BLaER1 treated with 17β-estradiol and CSF1 and Interleukin-3, amounts not matched to agents 10 nM and 100 nM (cell line): ENCODE measurements at regions not wholly inside any gene's neighbourhood (a gene's known extent, or its start where the extent isn't known, plus 50 kb on each side); places are given as distances from the start of the nearest gene placed in this dataset.

Experiments used
- H3K27ac ChIP-seq, 11 experiments: shearing (Covaris generic); formaldehyde crosslinking; 2 replicates each; pipeline ENCODE4 v1.8.1; 2022
- H3K27me3 ChIP-seq, 11 experiments: shearing (Covaris generic); formaldehyde crosslinking; 2 replicates each; pipeline ENCODE4 v1.8.1; 2022
- H3K36me3 ChIP-seq, 11 experiments: shearing (Covaris generic); formaldehyde crosslinking; 2 replicates each; pipeline ENCODE4 v1.8.1; 2022
- H3K4me1 ChIP-seq, 10 experiments: shearing (Covaris generic); formaldehyde crosslinking; 2 replicates each; pipeline ENCODE4 v1.8.1; 2022
- H3K4me2 ChIP-seq, 11 experiments: shearing (Covaris generic); formaldehyde crosslinking; 2 replicates each; pipeline ENCODE4 v1.8.1; 2022
- H3K4me3 ChIP-seq, 10 experiments: shearing (Covaris generic); formaldehyde crosslinking; 2 replicates each; pipeline ENCODE4 v1.8.1; 2022
- H3K9ac ChIP-seq, 11 experiments: shearing (Covaris generic); formaldehyde crosslinking; 2 replicates each; pipeline ENCODE4 v1.8.1; 2022
- H3K9me3 ChIP-seq, 11 experiments: shearing (Covaris generic); formaldehyde crosslinking; replicated peaks in 1 of 11; 2 replicates each; pipeline ENCODE4 v1.8.1; 2022
- H4K20me1 ChIP-seq, 11 experiments: shearing (Covaris generic); formaldehyde crosslinking; 2 replicates each; pipeline ENCODE4 v1.8.1; 2022
- Cebpa-rat ChIP-seq, 11 experiments: shearing (Covaris generic); IDR thresholded peaks; 2 replicates each; pipeline ENCODE4 v1.8.1; 2022

- Histone ChIP-seq H3K36me3 (no peaks in the 10 kb centered on the region), H4K20me1 (no peaks in the 10 kb centered on the region), H3K4me2 (no peak overlapping the region), H3K9ac (no peak overlapping the region), H3K27ac (no peak overlapping the region), H3K9me3 (peaks cover 0 to 14% (median 8%) of the 10 kb centered on the region in 11 experiments; a peak in 14 of 22 replicates), H3K4me3 (no peak overlapping the region), H3K4me1 (no peaks in the 10 kb centered on the region), H3K27me3 (no peaks in the 10 kb centered on the region)
- no peak for TF ChIP-seq Cebpa-rat (IDR thresholded peaks at IDR 0.05)
Observed at GRCh38 chr1:64387389-64388285, 82.3 kb upstream of the CACHD1 start.

DNA sequence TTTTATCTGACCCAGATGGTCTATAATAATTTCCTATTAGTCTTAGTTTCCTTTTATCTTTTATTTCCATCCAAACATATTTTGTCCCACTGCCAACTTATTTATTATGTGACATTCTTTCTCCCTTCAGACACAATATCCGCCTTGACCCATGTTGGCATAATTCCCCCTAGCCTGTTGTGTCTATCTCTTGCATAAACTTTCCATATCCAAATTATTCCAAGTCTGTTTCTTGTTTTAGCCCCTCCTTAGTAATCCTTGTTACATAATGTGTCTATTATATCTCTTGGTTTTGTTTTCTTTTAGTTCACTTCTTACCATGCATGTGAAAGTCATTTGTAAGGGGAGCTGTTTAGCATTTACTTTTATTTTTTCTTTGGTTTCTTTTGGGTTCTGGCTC is 81.6 kb upstream of the CACHD1 start:
- no peak overlapping the region for H3K4me3 ChIP-seq
- no peak overlapping the region for H3K9ac ChIP-seq
- no peaks in the 10 kb centered on the region for H3K4me1 ChIP-seq
- H4K20me1 ChIP-seq, result no peaks in the 10 kb centered on the region
- H3K36me3 ChIP-seq, result no peaks in the 10 kb centered on the region
- no peak overlapping the region for H3K4me2 ChIP-seq
- no peaks in the 10 kb centered on the region for H3K27me3 ChIP-seq
- peaks cover 0 to 14% (median 8%) of the 10 kb centered on the region in 11 experiments; a peak in 14 of 22 replicates for H3K9me3 ChIP-seq
- H3K27ac ChIP-seq, result no peak overlapping the region
- no peak for TF ChIP-seq Cebpa-rat (IDR thresholded peaks at IDR 0.05)

- H3K27ac ChIP-seq, result no peak overlapping the region
- H3K4me2 ChIP-seq, result no peak overlapping the region
- H3K4me1 ChIP-seq, result no peaks in the 10 kb centered on the region
- no peak for TF ChIP-seq Cebpa-rat (IDR thresholded peaks at IDR 0.05)
- H4K20me1 ChIP-seq, result no peaks in the 10 kb centered on the region
- no peaks in the 10 kb centered on the region for H3K27me3 ChIP-seq
- no peaks in the 10 kb centered on the region for H3K36me3 ChIP-seq
- H3K4me3 ChIP-seq, result no peak overlapping the region
- H3K9ac ChIP-seq, result no peak overlapping the region
- no peaks in the 10 kb centered on the region for H3K9me3 ChIP-seq
Observed at GRCh38 chr1:64392109-64392508, 77.8 kb upstream of the CACHD1 start.

DNA sequence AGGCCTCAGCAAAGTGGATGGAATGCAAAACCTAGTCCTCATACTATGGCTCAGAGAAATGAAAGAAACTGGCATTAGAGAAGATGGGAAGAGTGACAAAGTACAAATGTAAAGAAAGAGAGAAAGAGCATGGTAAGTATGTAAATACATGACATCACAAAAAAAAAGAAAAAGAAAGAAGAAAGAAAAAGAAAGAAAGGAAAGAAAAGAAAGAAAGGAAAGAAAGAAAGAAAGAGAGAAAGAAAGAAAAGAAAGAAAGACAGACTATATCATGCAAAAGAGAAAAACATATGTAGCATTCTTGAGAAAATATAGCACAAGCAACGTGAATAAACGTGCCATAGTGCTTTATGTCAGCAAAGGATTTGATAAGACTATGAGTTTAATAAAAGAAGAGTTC is 76.1 kb upstream of the CACHD1 start:
- no peak overlapping the region for H3K4me2 ChIP-seq
- H3K27ac ChIP-seq, result no peak overlapping the region
- H4K20me1 ChIP-seq, result no peaks in the 10 kb centered on the region
- no peak overlapping the region for H3K4me3 ChIP-seq
- H3K36me3 ChIP-seq, result no peaks in the 10 kb centered on the region
- no peaks in the 10 kb centered on the region for H3K9me3 ChIP-seq
- no peaks in the 10 kb centered on the region for H3K4me1 ChIP-seq
- H3K9ac ChIP-seq, result no peak overlapping the region
- H3K27me3 ChIP-seq, result no peaks in the 10 kb centered on the region
- TF ChIP-seq Cebpa-rat (IDR thresholded peaks at IDR 0.05), result no peak

GRCh38 chr1:64396817-64397216 is 73.1 kb upstream of the CACHD1 start:
- no peaks in the 10 kb centered on the region for H4K20me1 ChIP-seq
- H3K27ac ChIP-seq, result no peak overlapping the region
- H3K4me1 ChIP-seq, result 0 out of 20 replicates have a peak, but pooled peaks cover 0 to 4% (median 0%) of the 10 kb centered on the region in 10 experiments
- H3K4me2 ChIP-seq, result no peak overlapping the region
- H3K36me3 ChIP-seq, result no peaks in the 10 kb centered on the region
- no peak for TF ChIP-seq Cebpa-rat (IDR thresholded peaks at IDR 0.05)
- no peaks in the 10 kb centered on the region for H3K9me3 ChIP-seq
- H3K4me3 ChIP-seq, result no peak overlapping the region
- H3K9ac ChIP-seq, result no peak overlapping the region
- no peaks in the 10 kb centered on the region for H3K27me3 ChIP-seq

DNA sequence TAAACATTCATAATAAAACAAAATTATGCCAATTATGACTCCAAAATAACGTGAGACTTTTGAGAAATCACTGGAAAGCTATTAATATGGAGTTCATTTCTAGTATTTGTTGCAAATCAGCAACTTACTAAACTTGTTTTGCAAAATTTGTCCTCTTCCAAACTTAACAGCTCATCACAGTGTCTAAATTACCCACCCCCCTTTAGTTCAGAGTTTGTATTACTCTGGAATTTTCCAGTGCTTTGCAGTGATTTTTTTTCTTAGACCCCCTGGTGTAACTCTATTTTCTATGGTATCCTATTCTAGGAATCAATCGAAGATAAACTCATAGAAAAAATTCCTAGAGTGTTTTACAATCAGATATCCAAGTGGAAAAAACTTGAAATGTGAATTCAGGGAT is 72.4 kb upstream of the CACHD1 start:
- no peak overlapping the region for H3K4me3 ChIP-seq
- no peak overlapping the region for H3K4me2 ChIP-seq
- no peak overlapping the region for H3K27ac ChIP-seq
- H3K9me3 ChIP-seq, result no peaks in the 10 kb centered on the region
- 0 out of 20 replicates have a peak, but pooled peaks cover 0 to 4% (median 0%) of the 10 kb centered on the region in 10 experiments for H3K4me1 ChIP-seq
- no peaks in the 10 kb centered on the region for H3K27me3 ChIP-seq
- no peak for TF ChIP-seq Cebpa-rat (IDR thresholded peaks at IDR 0.05)
- H4K20me1 ChIP-seq, result no peaks in the 10 kb centered on the region
- H3K36me3 ChIP-seq, result no peaks in the 10 kb centered on the region
- no peak overlapping the region for H3K9ac ChIP-seq

GRCh38 chr1:64398936-64399335 is 71.0 kb upstream of the CACHD1 start:
- no peak overlapping the region for H3K9ac ChIP-seq

DNA sequence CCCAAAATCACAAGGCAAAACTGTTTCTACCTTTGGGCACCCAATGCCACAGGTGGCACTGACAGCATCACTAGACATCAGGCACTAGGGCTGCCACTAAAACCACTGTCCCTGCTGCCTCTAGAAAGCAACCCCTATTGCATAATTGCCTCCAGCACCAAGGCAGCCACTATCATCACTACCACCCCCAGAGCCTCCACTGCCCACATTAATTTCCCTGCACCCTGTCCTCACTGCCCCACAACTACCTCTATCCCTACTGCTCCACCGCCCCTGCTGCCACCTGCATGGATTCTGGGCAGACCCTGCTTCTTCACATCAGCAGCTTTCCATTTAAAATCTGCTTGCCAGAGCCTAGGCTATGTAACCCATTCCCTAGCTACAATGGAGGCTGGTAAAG is 68.6 kb upstream of the CACHD1 start:
- H3K27me3 ChIP-seq, result no peaks in the 10 kb centered on the region
- H3K36me3 ChIP-seq, result no peaks in the 10 kb centered on the region
- 0 out of 20 replicates have a peak, but pooled peaks cover 0 to 4% (median 0%) of the 10 kb centered on the region in 10 experiments for H3K4me1 ChIP-seq
- H4K20me1 ChIP-seq, result no peaks in the 10 kb centered on the region
- H3K4me3 ChIP-seq, result no peak overlapping the region
- no peak overlapping the region for H3K27ac ChIP-seq
- H3K9me3 ChIP-seq, result no peaks in the 10 kb centered on the region
- H3K9ac ChIP-seq, result no peak overlapping the region
- no peak overlapping the region for H3K4me2 ChIP-seq
- TF ChIP-seq Cebpa-rat (IDR thresholded peaks at IDR 0.05), result no peak

More at GRCh38 chr1:64398936-64399335, 71.0 kb upstream of the CACHD1 start:
- Histone ChIP-seq H3K27me3 (no peaks in the 10 kb centered on the region), H4K20me1 (no peaks in the 10 kb centered on the region), H3K4me3 (no peak overlapping the region), H3K9me3 (no peaks in the 10 kb centered on the region), H3K4me1 (0 out of 20 replicates have a peak, but pooled peaks cover 0 to 4% (median 0%) of the 10 kb centered on the region in 10 experiments), H3K27ac (no peak overlapping the region), H3K4me2 (no peak overlapping the region), H3K36me3 (no peaks in the 10 kb centered on the region)
- TF ChIP-seq Cebpa-rat (IDR thresholded peaks at IDR 0.05), result no peak

DNA sequence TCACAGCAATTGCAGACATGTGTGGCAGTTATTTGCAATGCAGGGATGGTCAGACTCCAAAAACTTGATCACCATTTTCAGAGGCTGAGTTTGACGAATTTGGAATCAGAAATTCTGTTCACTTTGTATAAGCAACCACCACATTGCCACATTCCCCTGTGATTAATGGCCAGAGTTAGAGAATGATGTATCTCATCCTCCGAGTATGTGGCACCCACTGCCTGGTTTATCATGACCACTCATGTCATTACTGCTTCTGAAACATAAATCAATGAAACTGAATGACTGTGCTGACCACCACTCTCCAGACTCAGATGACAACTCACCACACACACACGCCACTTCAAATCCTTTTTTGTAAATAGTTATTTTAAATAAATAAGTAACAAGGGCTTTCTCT is 66.6 kb upstream of the CACHD1 start:
- no peaks in the 10 kb centered on the region for H3K36me3 ChIP-seq
- H3K9ac ChIP-seq, result no peak overlapping the region
- no peak for TF ChIP-seq Cebpa-rat (IDR thresholded peaks at IDR 0.05)
- H3K4me2 ChIP-seq, result no peak overlapping the region
- H3K4me1 ChIP-seq, result 0 out of 20 replicates have a peak, but pooled peaks cover 0 to 4% (median 0%) of the 10 kb centered on the region in 10 experiments
- H3K9me3 ChIP-seq, result no peaks in the 10 kb centered on the region
- H3K27me3 ChIP-seq, result no peaks in the 10 kb centered on the region
- no peak overlapping the region for H3K27ac ChIP-seq
- H4K20me1 ChIP-seq, result no peaks in the 10 kb centered on the region
- no peak overlapping the region for H3K4me3 ChIP-seq

DNA sequence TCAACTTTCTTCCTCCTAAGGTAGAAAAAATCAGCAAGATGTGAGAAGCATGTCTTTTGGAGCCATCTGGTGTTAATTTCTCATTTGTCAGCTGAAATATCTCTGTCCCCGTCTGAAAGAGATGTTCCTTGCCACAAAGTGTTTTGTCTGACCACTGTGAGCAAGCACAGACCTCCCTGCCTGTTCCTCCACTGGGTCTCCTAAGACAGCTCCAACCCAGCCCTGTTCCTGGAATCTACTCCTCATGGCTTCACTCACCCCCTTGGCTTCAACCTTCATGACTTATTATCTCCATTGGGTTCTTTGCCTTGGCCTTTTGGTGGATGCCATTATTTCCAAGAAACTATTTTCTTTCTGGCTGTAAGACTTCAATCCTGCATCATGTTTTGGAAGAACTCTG is 65.7 kb upstream of the CACHD1 start:
- Histone ChIP-seq H3K9me3 (no peaks in the 10 kb centered on the region), H4K20me1 (no peaks in the 10 kb centered on the region), H3K27ac (no peak overlapping the region), H3K4me2 (no peak overlapping the region), H3K4me3 (no peak overlapping the region), H3K4me1 (0 out of 20 replicates have a peak, but pooled peaks cover 0 to 4% (median 0%) of the 10 kb centered on the region in 10 experiments), H3K27me3 (no peaks in the 10 kb centered on the region), H3K9ac (no peak overlapping the region), H3K36me3 (no peaks in the 10 kb centered on the region)
- TF ChIP-seq Cebpa-rat (IDR thresholded peaks at IDR 0.05), result no peak
